Heart left ventricle (tissue), 16 donors: ENCODE measurements at regions not wholly inside any gene's neighbourhood (a gene's known extent, or its start where the extent isn't known, plus 50 kb on each side); places are given as distances from the start of the nearest gene placed in this dataset.

Experiments
- ATAC-seq, 4 donors: fragments of 200-7000 bp; cut with Tn5 transposase; one replicate each; pipeline ENCODE4 v1.9.1; 2020 to 2022; ENCODE audit warnings: moderate library complexity in 4 of 4, mild to moderate bottlenecking in 3 of 4, moderate number of reproducible peaks in 1 of 4
- DNase-seq, 5 donors: peaks; one replicate each; pipeline ENCODE4 v3.0.0-alpha.2; 2020
- H3K27ac ChIP-seq, 12 donors: fragments of 200-600 bp; sonication (generic) in 4 of 12; one replicate each; pipeline versions ENCODE4 v1.5.0 to v1.8.0; 2016 to 2022; ENCODE audit warnings: mild to moderate bottlenecking in 2 of 12
- H3K27me3 ChIP-seq, 9 donors: fragments of 200-600 bp; sonication (generic) in 2 of 9; one replicate each; pipeline versions ENCODE4 v1.5.1 to v1.8.0; 2016 to 2022; ENCODE audit warnings: mild to moderate bottlenecking in 3 of 9
- H3K36me3 ChIP-seq, 9 donors: fragments of 200-600 bp; sonication (generic) in 2 of 9; one replicate each; pipeline versions ENCODE4 v1.5.0 to v1.8.0; 2018 to 2022; ENCODE audit warnings: mild to moderate bottlenecking in 2 of 9
- H3K4me1 ChIP-seq, 12 donors: fragments of 200-600 bp; sonication (generic) in 4 of 12; one replicate each; pipeline versions ENCODE4 v1.5.0 to v1.8.0; 2016 to 2022; ENCODE audit warnings: mild to moderate bottlenecking in 3 of 12
- H3K4me3 ChIP-seq, 12 donors: fragments of 200-600 bp; sonication (generic) in 4 of 12; one replicate each; pipeline versions ENCODE4 v1.5.0 to v1.8.0; 2017 to 2022; ENCODE audit warnings: mild to moderate bottlenecking in 9 of 12, moderate library complexity in 4 of 12
- H3K9me3 ChIP-seq, 12 donors: fragments of 200-600 bp; sonication (generic) in 4 of 12; one replicate each; pipeline versions ENCODE4 v1.5.0 to v1.8.0; 2016 to 2022; ENCODE audit warnings: mild to moderate bottlenecking in 1 of 12
- CTCF ChIP-seq, 12 donors: fragments of 200-600 bp; sonication (generic) in 4 of 12; IDR thresholded peaks; one replicate each; pipeline versions ENCODE4 v1.5.0 to v1.8.0; 2018 to 2022; ENCODE audit warnings: antibody characterized with exemption in 12 of 12, mild to moderate bottlenecking in 5 of 12
- POLR2A ChIP-seq, 2 donors: fragments of 450-650 bp; IDR thresholded peaks; one replicate each; pipeline ENCODE4 v1.6.1; 2017; ENCODE audit warnings: antibody characterized with exemption in 2 of 2, mild to moderate bottlenecking in 2 of 2, moderate library complexity in 2 of 2
- WGBS, 4 donors: extraction: QIAGEN DNeasy Blood & Tissue Kit in 2 of 4; methylation state at CpG; one replicate each; pipeline versions ENCODE4 v1.1.5 to v1.1.7; 2013 to 2018; 5-methylcytosine and 5-hydroxymethylcytosine counted together
- intact Hi-C, 10 donors: fragments of 100-400 bp; cut with DNase I; formaldehyde crosslinking; loops; one replicate each; pipeline versions ENCODE4 v1.11.1 to v1.14.2; 2022
- donor health status: ischemic (EF 13 %, LVEDD 7.1; RV severe dilation, severe dysfunction).
- donor health status: healthy with polysubstance abuse.
- donor health status: DM: no; HTN: yes; CAD: no.
- donor health status: DM: no; HTN: no; CAD: no.
- donor health status: ischemic (EF 25% LVEDD 6.9; RV normal size, moderate dysfunction).
- donor health status: ischemic (EF 25% LVEDD 5.7; RV mildly dilated, moderate dysfunction).
- donor health status: healthy.
- donor health status: DM: yes; HTN: yes; CAD: no.
- donor health status: ischemic (EF 35%, LVEDD 5.7; RV mildly dilated, moderate dysfunction).
- donor health status: nonischemic (EF 11% LVEDD 7.7; RV severe dilation, severe dysfunction).
- donor health status: DM: yes; HTN: yes; CAD: no.
- donor health status: PGD.
- donor health status: ischemic (EF 29% LVEDD 5.4; RV normal size, mild dysfunction).
- donor health status: nonischemic (EF 23%, LVEDD 6.1; RV moderate dilation, normal function).

DNA sequence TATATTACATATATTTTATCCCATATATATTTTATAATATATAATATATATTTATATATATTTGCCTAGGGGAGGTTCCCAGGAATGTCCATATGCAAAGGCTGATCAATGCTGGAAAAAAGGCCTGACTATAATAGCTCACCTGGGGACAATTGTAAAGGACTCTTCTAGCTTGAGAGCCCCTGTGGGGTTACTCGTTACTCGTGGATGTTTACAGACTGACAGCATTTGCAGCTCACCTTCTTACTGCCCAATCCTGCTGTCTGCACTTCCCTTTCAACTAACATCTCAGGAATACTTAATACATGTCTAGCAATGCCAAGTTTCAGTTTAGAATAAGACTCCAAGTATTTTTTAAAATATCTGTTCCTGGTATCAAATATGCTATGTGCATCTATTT is 1365.4 kb upstream of the RAG2 start:
- no peaks in the 10 kb centered on the region for H3K36me3 ChIP-seq
- no peak overlapping the region for H3K4me3 ChIP-seq
- WGBS, 4 donors, result 55 to 59% (median 58%) methylated on average over 2 of the region's 2 CpGs
- H3K4me1 ChIP-seq, result no peaks in the 10 kb centered on the region
- DNase-seq (no peak), ATAC-seq (no peak)
- no peak overlapping the region for H3K27ac ChIP-seq
- no peaks in the 10 kb centered on the region for H3K27me3 ChIP-seq
- H3K9me3 ChIP-seq, result peaks cover 0 to 15% (median 1%) of the 10 kb centered on the region in 12 donors
- intact Hi-C loops, result no loop called here
- TF ChIP-seq CTCF (IDR thresholded peaks at IDR 0.05) (no peak), POLR2A (IDR thresholded peaks at IDR 0.05) (no peak)

- WGBS, 4 donors, result 51 to 60% (median 54%) methylated on average over 1 of the region's 1 CpG
- H3K9me3 ChIP-seq, result peaks cover 0 to 15% (median 2%) of the 10 kb centered on the region in 12 donors
- H3K4me3 ChIP-seq, result no peak overlapping the region
- H3K36me3 ChIP-seq, result no peaks in the 10 kb centered on the region
- TF ChIP-seq POLR2A (IDR thresholded peaks at IDR 0.05), result no peak
- ATAC-seq (no peak), DNase-seq (no peak)
- no peak overlapping the region for H3K27ac ChIP-seq
- no peaks in the 10 kb centered on the region for H3K4me1 ChIP-seq
- intact Hi-C loops, result no loop called here
- H3K27me3 ChIP-seq, result no peaks in the 10 kb centered on the region
Measured at GRCh38 chr11:37957717-37958116, 1359.7 kb upstream of the RAG2 start.

DNA sequence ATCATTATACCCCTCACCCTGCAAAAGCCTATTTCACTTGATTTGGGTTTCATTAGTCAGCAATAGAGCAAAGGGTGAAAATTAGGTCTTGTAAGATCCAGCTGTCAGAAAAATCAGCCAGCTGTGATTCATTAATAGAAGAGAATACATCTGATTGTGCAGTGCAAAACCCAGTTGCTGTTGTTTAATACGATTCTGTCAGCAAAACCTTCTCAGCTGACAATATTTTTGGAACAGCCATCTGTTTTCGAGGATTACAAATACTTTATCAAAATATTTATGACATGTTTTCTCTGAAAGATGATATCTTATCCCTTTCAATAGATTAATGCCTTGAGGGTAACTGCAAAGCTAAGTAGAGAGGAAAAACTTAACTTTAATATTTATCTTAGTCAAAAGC is 1354.0 kb upstream of the RAG2 start:
- H3K4me3 ChIP-seq, result no peak overlapping the region
- WGBS, 4 donors, result 42 to 54% (median 52%) methylated on average over 2 of the region's 2 CpGs
- no peaks in the 10 kb centered on the region for H3K4me1 ChIP-seq
- ATAC-seq (no peak), DNase-seq (no peak)
- no peaks in the 10 kb centered on the region for H3K9me3 ChIP-seq
- intact Hi-C loops, result no loop called here
- TF ChIP-seq CTCF (IDR thresholded peaks at IDR 0.05), result no peak
- no peak for TF ChIP-seq POLR2A (IDR thresholded peaks at IDR 0.05)
- no peak overlapping the region for H3K27ac ChIP-seq
- H3K27me3 ChIP-seq, result no peaks in the 10 kb centered on the region
- no peaks in the 10 kb centered on the region for H3K36me3 ChIP-seq

- no peaks in the 10 kb centered on the region for H3K4me1 ChIP-seq
- intact Hi-C loops, result loop anchor here in 6 of 10 donors (5.0 to 10.0 kb wide), 2 partner anchors 844 to 847 kb away; no protein-coding TSS in a partner anchor
- no peak for ATAC-seq
Measured at GRCh38 chr11:37948258-37948657, 1350.2 kb upstream of the RAG2 start.

More at GRCh38 chr11:37948258-37948657, 1350.2 kb upstream of the RAG2 start:
- WGBS, 4 donors, result 79 to 83% (median 83%) methylated on average over 3 of the region's 3 CpGs
- H3K9me3 ChIP-seq, result peaks cover 0 to 23% (median 11%) of the 10 kb centered on the region in 12 donors
- no peak overlapping the region for H3K4me3 ChIP-seq
- H3K27me3 ChIP-seq, result no peaks in the 10 kb centered on the region
- TF ChIP-seq CTCF (IDR thresholded peaks at IDR 0.05), result no peak
- TF ChIP-seq POLR2A (IDR thresholded peaks at IDR 0.05), result no peak
- H3K36me3 ChIP-seq, result no peaks in the 10 kb centered on the region
- no peak for DNase-seq
- no peak overlapping the region for H3K27ac ChIP-seq
